ENCODE measurements at regions not wholly inside any gene's neighbourhood (a gene's known extent, or its start where the extent isn't known, plus 50 kb on each side); places are given as distances from the start of the nearest gene placed in this dataset.

- peak; percentile 61 for DNase-seq (ENCODE audit: low read depth, low spot score)
- in situ Hi-C loops (cut with HindIII; ENCODE audit: low pct_unique_long_range_greater_than_20kb, low sequenced_read_pairs): no loop called here
Measured at GRCh38 chr12:28601570-28602058, 411.4 kb downstream of the CCDC91 start.

GRCh38 chr12:28602786-28603185 is 412.5 kb downstream of the CCDC91 start:
- DNase-seq (ENCODE audit: low read depth, low spot score): no peak
- in situ Hi-C loops (cut with HindIII; ENCODE audit: low pct_unique_long_range_greater_than_20kb, low sequenced_read_pairs): no loop called here

GRCh38 chr12:28603239-28603638 is 413.0 kb downstream of the CCDC91 start:
- peak; percentile 45 for DNase-seq (ENCODE audit: low read depth, low spot score)
- in situ Hi-C loops (cut with HindIII; ENCODE audit: low pct_unique_long_range_greater_than_20kb, low sequenced_read_pairs): no loop called here

- in situ Hi-C loops (cut with HindIII; ENCODE audit: low pct_unique_long_range_greater_than_20kb, low sequenced_read_pairs): no loop called here
- DNase-seq (ENCODE audit: low read depth, low spot score): peak; percentile 53
Measured at GRCh38 chr12:28603801-28604200, 413.5 kb downstream of the CCDC91 start.

GRCh38 chr12:28604240-28604639 is 414.0 kb downstream of the CCDC91 start:
- DNase-seq (ENCODE audit: low read depth, low spot score): peak; percentile 83
- in situ Hi-C loops (cut with HindIII; ENCODE audit: low pct_unique_long_range_greater_than_20kb, low sequenced_read_pairs): no loop called here

GRCh38 chr12:28606967-28607557 is 416.8 kb downstream of the CCDC91 start:
- DNase-seq (ENCODE audit: low read depth, low spot score): no peak
- in situ Hi-C loops (cut with HindIII; ENCODE audit: low pct_unique_long_range_greater_than_20kb, low sequenced_read_pairs): no loop called here

- no peak for DNase-seq (ENCODE audit: low read depth, low spot score)
- in situ Hi-C loops (cut with HindIII; ENCODE audit: low pct_unique_long_range_greater_than_20kb, low sequenced_read_pairs): no loop called here
Measured at GRCh38 chr12:28610401-28611114, 420.3 kb downstream of the CCDC91 start.

GRCh38 chr12:28611115-28611435 is 420.8 kb downstream of the CCDC91 start:
- in situ Hi-C loops (cut with HindIII; ENCODE audit: low pct_unique_long_range_greater_than_20kb, low sequenced_read_pairs): no loop called here
- peak; percentile 83 for DNase-seq (ENCODE audit: low read depth, low spot score)

- DNase-seq (ENCODE audit: low read depth, low spot score): peak; percentile 50
- in situ Hi-C loops (cut with HindIII; ENCODE audit: low pct_unique_long_range_greater_than_20kb, low sequenced_read_pairs): no loop called here
Measured at GRCh38 chr12:28611449-28611848, 421.2 kb downstream of the CCDC91 start.

- in situ Hi-C loops (cut with HindIII; ENCODE audit: low pct_unique_long_range_greater_than_20kb, low sequenced_read_pairs): no loop called here
- DNase-seq (ENCODE audit: low read depth, low spot score): no peak
Measured at GRCh38 chr12:28618171-28618570, 427.9 kb downstream of the CCDC91 start.

GRCh38 chr12:28618772-28619171 is 428.5 kb downstream of the CCDC91 start:
- in situ Hi-C loops (cut with HindIII; ENCODE audit: low pct_unique_long_range_greater_than_20kb, low sequenced_read_pairs): no loop called here
- DNase-seq (ENCODE audit: low read depth, low spot score): no peak

- in situ Hi-C loops (cut with HindIII; ENCODE audit: low pct_unique_long_range_greater_than_20kb, low sequenced_read_pairs): no loop called here
- no peak for DNase-seq (ENCODE audit: low read depth, low spot score)
Measured at GRCh38 chr12:28620281-28620680, 430.0 kb downstream of the CCDC91 start.

- peak; percentile 32 for DNase-seq (ENCODE audit: low read depth, low spot score)
- in situ Hi-C loops (cut with HindIII; ENCODE audit: low pct_unique_long_range_greater_than_20kb, low sequenced_read_pairs): no loop called here
Measured at GRCh38 chr12:28622406-28622805, 432.1 kb downstream of the CCDC91 start.

- in situ Hi-C loops (cut with HindIII; ENCODE audit: low pct_unique_long_range_greater_than_20kb, low sequenced_read_pairs): no loop called here
- no peak for DNase-seq (ENCODE audit: low read depth, low spot score)
Measured at GRCh38 chr12:28626504-28626903, 436.2 kb downstream of the CCDC91 start.

GRCh38 chr12:28629691-28630090 is 439.4 kb downstream of the CCDC91 start:
- in situ Hi-C loops (cut with HindIII; ENCODE audit: low pct_unique_long_range_greater_than_20kb, low sequenced_read_pairs): no loop called here
- DNase-seq (ENCODE audit: low read depth, low spot score): no peak

GRCh38 chr12:28631831-28632230 is 441.6 kb downstream of the CCDC91 start:
- in situ Hi-C loops (cut with HindIII; ENCODE audit: low pct_unique_long_range_greater_than_20kb, low sequenced_read_pairs): no loop called here
- no peak for DNase-seq (ENCODE audit: low read depth, low spot score)

GRCh38 chr12:28640519-28640918 is 450.3 kb downstream of the CCDC91 start:
- in situ Hi-C loops (cut with HindIII; ENCODE audit: low pct_unique_long_range_greater_than_20kb, low sequenced_read_pairs): no loop called here
- no peak for DNase-seq (ENCODE audit: low read depth, low spot score)

- DNase-seq (ENCODE audit: low read depth, low spot score): no peak
- in situ Hi-C loops (cut with HindIII; ENCODE audit: low pct_unique_long_range_greater_than_20kb, low sequenced_read_pairs): no loop called here
Measured at GRCh38 chr12:28645436-28645835, 455.2 kb downstream of the CCDC91 start.

GRCh38 chr12:28645891-28646290 is 455.6 kb downstream of the CCDC91 start:
- no peak for DNase-seq (ENCODE audit: low read depth, low spot score)
- in situ Hi-C loops (cut with HindIII; ENCODE audit: low pct_unique_long_range_greater_than_20kb, low sequenced_read_pairs): no loop called here
